NK-92 treated with Interleukin-12 subunit alpha and Interleukin-12 subunit beta, amount 100 ng/mL, for 24 hours (cell line): ENCODE measurements at regions not wholly inside any gene's neighbourhood (a gene's known extent, or its start where the extent isn't known, plus 50 kb on each side); places are given as distances from the start of the nearest gene placed in this dataset.

Experiments used
- DNase-seq: peaks from one replicate; lab custom pipeline; 2025; lab: John Stamatoyannopoulos, UW

GRCh38 chr13:83941701-83942335 lies 59.5 kb upstream of the SLITRK1 start:
- no peak for DNase-seq

- DNase-seq, result no peak
Measured at GRCh38 chr13:83940742-83941141, 58.5 kb upstream of the SLITRK1 start.

- DNase-seq, result no peak
Measured at GRCh38 chr13:83937579-83937978, 55.3 kb upstream of the SLITRK1 start.

GRCh38 chr13:83935566-83935965 lies 53.3 kb upstream of the SLITRK1 start:
- no peak for DNase-seq
